H1 (cell line): ENCODE measurements at regions not wholly inside any gene's neighbourhood (a gene's known extent, or its start where the extent isn't known, plus 50 kb on each side); places are given as distances from the start of the nearest gene placed in this dataset.

Experiments used
- NANOG ChIP-seq: IDR thresholded peaks from 2 replicates; pipeline ENCODE4 v1.6.1; 2011; ENCODE audit warnings: low read length, low read depth, mild to moderate bottlenecking, inconsistent platforms; ENCODE audit not compliant: insufficient read depth, poor library complexity, severe bottlenecking
- RAD21 ChIP-seq, 2 experiments: IDR thresholded peaks in 1 of 2; conservative IDR thresholded peaks in 1 of 2; 2 replicates each; pipeline ENCODE4 v1.6.1; 2011; ENCODE audit warnings: low read depth in 2 of 2, low read length in 2 of 2, improper control_type of control experiment in 1 of 2, inconsistent platforms in 1 of 2, mild to moderate bottlenecking in 1 of 2, moderate library complexity in 1 of 2
- RXRA ChIP-seq: IDR thresholded peaks from 2 replicates; pipeline ENCODE4 v1.6.1; 2011; ENCODE audit warnings: low read depth, mild to moderate bottlenecking, low read length, moderate library complexity; ENCODE audit not compliant: insufficient read depth

DNA sequence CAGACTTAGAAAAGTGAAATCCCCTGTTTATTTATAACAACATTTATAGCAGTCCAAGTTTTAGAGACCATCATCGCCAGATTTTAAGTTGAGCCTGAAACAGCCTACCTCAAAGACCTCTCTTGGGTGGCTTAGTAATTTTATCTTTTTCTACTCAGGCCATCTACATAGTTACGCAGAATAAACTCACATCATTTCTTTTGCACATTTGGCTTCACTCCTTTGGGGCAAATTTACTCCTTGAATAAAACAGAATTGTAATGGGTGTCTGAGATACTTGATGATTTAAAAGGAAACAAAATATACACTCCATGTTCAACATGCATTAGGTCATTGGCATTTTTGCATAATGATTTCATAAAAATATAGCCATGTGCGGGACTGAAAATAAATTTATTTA, 104.7 kb upstream of the TSPAN8 start (continued):
- no peak for TF ChIP-seq RXRA
- no peak for TF ChIP-seq NANOG
- no peak for TF ChIP-seq RAD21 (IDR thresholded peaks at IDR 0.05 in 1 of 2, conservative IDR thresholded peaks at IDR 0.05 in 1 of 2; ENCODE audit: low read depth in 2 of 2, low read length in 2 of 2)
- TF ChIP-seq, all 59 proteins: peak for 0
